GM19455 (cell line): ENCODE measurements at regions not wholly inside any gene's neighbourhood (a gene's known extent, or its start where the extent isn't known, plus 50 kb on each side); places are given as distances from the start of the nearest gene placed in this dataset.

Source experiments
- ATAC-seq: cut with Tn5 transposase; IDR thresholded peaks from one replicate; pipeline ENCODE4 v1.9.1; 2021; ENCODE audit not compliant: unreplicated experiment

- no peak for ATAC-seq
These were observed 177.5 kb downstream of the LMO4 start for GRCh38 chr1:87506147-87506546.

GRCh38 chr1:87508247-87508787 lies 179.6 kb downstream of the LMO4 start:
- no peak for ATAC-seq

GRCh38 chr1:87510540-87510939 lies 181.9 kb downstream of the LMO4 start:
- ATAC-seq: no peak

GRCh38 chr1:87511449-87511848 lies 182.8 kb downstream of the LMO4 start:
- ATAC-seq: no peak

GRCh38 chr1:87512431-87512830 lies 183.8 kb downstream of the LMO4 start:
- ATAC-seq: no peak

- ATAC-seq: no peak
These were observed 184.6 kb downstream of the LMO4 start for GRCh38 chr1:87513255-87513654.

- no peak for ATAC-seq
These were observed 185.4 kb downstream of the LMO4 start for GRCh38 chr1:87513966-87514660.

GRCh38 chr1:87515781-87516180 lies 187.1 kb downstream of the LMO4 start:
- ATAC-seq: no peak

- ATAC-seq: no peak
These were observed 190.1 kb downstream of the LMO4 start for GRCh38 chr1:87518794-87519193.

- no peak for ATAC-seq
These were observed 192.8 kb downstream of the LMO4 start for GRCh38 chr1:87521452-87521851.

- ATAC-seq: no peak
These were observed 194.8 kb downstream of the LMO4 start for GRCh38 chr1:87523466-87523865.

GRCh38 chr1:87524021-87524754 lies 195.5 kb downstream of the LMO4 start:
- no peak for ATAC-seq

- no peak for ATAC-seq
These were observed 200.3 kb downstream of the LMO4 start for GRCh38 chr1:87528754-87529517.

GRCh38 chr1:87530042-87530807 lies 201.5 kb downstream of the LMO4 start:
- no peak for ATAC-seq

- ATAC-seq: no peak
These were observed 206.9 kb downstream of the LMO4 start for GRCh38 chr1:87535551-87535950.

GRCh38 chr1:87539147-87539546 lies 210.5 kb downstream of the LMO4 start:
- no peak for ATAC-seq

- no peak for ATAC-seq
These were observed 214.0 kb downstream of the LMO4 start for GRCh38 chr1:87542697-87543096.

GRCh38 chr1:87549738-87550137 lies 221.1 kb downstream of the LMO4 start:
- no peak for ATAC-seq

GRCh38 chr1:87553511-87553910 lies 224.8 kb downstream of the LMO4 start:
- ATAC-seq: no peak

- no peak for ATAC-seq
These were observed 226.7 kb downstream of the LMO4 start for GRCh38 chr1:87555366-87555765.

GRCh38 chr1:87556326-87556725 lies 227.6 kb downstream of the LMO4 start:
- ATAC-seq: no peak
